NCI-H1105 treated with DMSO at 0.1 percent for 48 hours (cell line): ENCODE measurements at regions not wholly inside any gene's neighbourhood (a gene's known extent, or its start where the extent isn't known, plus 50 kb on each side); places are given as distances from the start of the nearest gene placed in this dataset.

Source experiments
- DNase-seq: peaks from one replicate; lab custom pipeline; 2025; lab: John Stamatoyannopoulos, UW

DNA sequence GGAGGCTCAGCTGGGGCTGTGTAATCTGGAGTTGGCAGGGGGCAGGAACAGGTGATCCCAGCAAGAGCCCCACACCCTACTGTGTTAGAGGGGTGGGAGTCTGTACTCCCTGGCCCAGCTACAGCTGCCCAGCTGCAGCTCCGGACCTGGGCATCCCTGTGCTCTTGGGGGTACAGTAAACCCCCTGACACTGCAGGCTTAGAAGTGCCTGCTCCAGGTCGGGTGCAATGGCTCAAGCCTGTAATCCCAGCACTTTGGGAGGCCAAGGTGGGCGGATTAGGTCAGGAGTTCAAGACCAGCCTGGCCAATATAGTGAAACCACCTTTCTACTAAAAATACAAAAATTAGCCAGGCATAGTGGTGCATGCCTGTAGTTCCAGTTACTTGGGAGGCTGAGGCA lies 1228.6 kb upstream of the EYS start:
- no peak for DNase-seq

- DNase-seq, result no peak
These were observed 1224.8 kb upstream of the EYS start for GRCh38 chr6:66931787-66932186.

DNA sequence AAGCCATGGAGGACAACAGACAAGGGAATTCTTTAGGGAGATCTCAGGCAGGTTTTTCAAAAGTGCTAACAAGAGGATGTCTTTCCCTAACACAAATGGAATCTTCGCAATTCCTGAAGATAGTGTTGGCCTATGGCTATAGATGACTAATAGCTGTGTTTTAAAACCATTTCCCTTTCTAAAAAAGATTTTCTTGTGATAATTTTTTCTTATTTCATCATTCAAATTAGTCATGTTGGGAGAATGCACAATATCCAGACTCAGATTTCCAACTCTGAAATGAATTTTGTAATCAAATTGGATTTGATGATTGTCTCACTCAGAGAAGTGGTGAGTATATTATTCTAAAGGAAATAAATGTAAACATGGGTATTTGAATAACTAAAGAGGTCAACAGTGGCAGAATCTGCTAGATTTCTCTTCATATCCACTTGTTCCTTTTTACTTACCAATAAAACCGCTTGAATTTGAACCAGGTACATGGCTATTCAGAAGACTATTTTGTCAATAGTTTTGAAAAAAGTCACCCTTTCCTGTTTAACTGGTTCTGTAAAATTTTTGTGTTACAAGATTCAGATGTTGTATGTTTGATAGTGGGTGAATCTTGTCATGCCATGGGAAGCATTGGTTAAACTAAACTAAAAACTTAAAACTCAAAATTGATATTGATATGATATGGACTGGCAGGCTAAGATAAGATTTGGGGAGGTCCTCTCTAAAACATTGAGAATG lies 1223.7 kb upstream of the EYS start:
- no peak for DNase-seq

- DNase-seq, result no peak
These were observed 1219.0 kb upstream of the EYS start for GRCh38 chr6:66926060-66926459.

GRCh38 chr6:66913657-66914056 lies 1206.6 kb upstream of the EYS start:
- DNase-seq, result no peak

DNA sequence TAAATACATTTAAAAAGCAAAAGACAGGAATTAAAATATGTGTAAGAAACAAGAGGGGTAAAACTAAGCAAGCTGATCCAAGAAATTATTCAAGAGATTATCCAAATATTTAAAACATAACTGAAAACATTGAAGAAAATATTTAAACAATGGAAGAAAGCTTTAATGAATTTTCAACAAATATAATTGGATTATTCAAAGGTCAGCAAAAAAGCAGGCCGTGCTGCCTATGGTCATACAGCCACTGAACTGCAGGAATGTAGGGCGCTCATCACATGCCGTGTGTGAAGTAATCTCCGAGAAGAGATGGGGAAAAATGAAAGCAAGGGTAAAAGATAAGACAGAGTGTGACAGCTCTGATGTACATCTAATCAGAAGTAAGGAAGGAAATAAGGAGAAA lies 1195.4 kb upstream of the EYS start:
- DNase-seq, result no peak

GRCh38 chr6:66900133-66901083 lies 1193.4 kb upstream of the EYS start:
- DNase-seq, result no peak

DNA sequence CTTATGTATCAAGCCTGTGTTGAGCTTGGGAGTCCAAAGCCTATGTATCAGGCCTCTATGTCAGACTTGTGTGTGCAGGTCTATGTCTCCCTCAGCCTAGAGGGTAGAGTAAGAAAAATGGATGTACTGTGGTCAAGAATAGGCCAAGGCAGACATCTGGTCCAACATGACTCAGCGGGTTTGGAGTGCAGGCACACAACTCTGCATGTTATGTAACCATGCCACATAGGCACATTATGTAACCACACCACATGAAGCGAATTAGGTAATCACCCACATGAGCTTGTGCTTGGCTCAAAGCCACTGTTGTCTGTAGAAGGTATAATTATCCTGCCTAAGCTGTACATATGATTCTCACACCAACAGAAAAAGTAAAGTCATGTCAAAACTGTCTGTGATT lies 1190.5 kb upstream of the EYS start:
- DNase-seq, result no peak

- DNase-seq, result no peak
These were observed 1189.4 kb upstream of the EYS start for GRCh38 chr6:66896415-66896814.

- DNase-seq, result no peak
These were observed 1176.4 kb upstream of the EYS start for GRCh38 chr6:66883453-66883852.

- no peak for DNase-seq
These were observed 1159.8 kb upstream of the EYS start for GRCh38 chr6:66866801-66867200.

DNA sequence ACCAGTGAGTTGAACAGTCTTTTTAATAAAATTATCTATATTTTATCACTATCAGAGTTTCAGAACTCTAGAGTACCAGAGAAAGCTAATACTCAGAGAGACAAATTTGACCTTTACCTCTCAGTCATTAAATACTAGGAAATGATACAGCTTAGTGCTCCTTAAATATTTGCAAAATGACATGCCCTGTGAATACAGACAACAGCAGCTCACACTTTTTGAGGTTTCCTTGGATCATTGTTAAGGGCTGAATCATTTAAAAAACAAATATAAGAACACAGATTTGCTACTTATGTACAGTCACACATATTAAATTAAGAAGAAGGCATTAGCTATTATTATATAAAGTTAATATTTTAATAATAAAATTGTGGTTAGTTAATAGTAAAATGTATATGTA lies 1158.7 kb upstream of the EYS start:
- DNase-seq, result no peak

GRCh38 chr6:66861007-66861541 lies 1154.0 kb upstream of the EYS start:
- no peak for DNase-seq

- no peak for DNase-seq
These were observed 1153.3 kb upstream of the EYS start for GRCh38 chr6:66860328-66860727.

- DNase-seq, result no peak
These were observed 1151.2 kb upstream of the EYS start for GRCh38 chr6:66858196-66858595.

DNA sequence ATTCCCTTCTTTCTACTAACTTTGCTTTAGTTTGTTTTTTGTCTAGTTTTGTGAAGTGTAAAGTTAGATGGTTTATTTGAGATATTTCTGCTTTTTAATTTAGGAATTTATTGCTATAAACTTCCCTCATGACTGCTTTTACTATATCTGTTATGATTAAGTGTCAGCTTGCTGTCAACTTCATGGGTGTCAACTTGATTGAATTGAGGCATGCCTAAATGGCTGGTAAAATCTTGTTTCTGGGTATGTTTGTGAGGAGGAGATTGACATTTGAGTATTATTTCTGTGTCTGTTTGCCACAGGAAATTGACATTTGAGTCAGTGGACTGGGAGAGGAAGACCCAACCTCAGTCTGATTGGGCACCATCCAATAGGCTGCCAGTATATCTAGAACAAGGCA lies 1147.0 kb upstream of the EYS start:
- no peak for DNase-seq

GRCh38 chr6:66851930-66852329 lies 1144.9 kb upstream of the EYS start:
- no peak for DNase-seq

GRCh38 chr6:66849843-66850242 lies 1142.8 kb upstream of the EYS start:
- no peak for DNase-seq

DNA sequence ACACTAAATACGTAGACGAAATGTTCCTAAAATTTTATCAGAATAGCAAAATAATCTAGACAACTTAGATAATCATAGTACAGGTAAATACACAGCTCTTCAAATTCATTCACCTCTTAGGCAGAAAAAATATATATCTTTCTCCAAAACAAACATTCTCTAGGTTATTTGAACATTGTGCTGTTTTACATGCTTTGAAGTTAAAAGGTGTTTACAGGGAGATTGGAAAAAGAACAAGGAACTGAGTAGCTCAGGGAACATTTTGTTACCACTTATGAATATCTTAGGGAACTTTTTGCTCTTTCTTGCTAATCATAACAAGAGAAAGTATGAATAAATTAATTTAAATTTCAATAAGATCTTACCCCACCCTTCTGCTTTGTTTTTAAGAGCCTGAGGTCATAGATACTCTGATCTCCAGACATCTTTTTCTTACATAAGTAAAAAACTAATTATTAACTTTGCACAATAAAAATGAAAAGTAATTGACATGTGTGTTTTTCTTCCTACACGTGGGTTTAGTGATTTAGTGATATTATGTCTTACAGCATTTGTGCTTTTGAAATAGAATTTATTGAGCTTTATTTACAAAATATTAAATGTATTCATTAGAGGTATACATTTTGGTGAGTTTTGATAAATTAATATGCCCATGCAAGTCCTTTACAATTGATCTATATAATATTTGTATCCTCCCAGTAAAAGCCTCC lies 1141.4 kb upstream of the EYS start:
- DNase-seq, result no peak

- DNase-seq, result no peak
These were observed 1131.7 kb upstream of the EYS start for GRCh38 chr6:66838764-66839163.

DNA sequence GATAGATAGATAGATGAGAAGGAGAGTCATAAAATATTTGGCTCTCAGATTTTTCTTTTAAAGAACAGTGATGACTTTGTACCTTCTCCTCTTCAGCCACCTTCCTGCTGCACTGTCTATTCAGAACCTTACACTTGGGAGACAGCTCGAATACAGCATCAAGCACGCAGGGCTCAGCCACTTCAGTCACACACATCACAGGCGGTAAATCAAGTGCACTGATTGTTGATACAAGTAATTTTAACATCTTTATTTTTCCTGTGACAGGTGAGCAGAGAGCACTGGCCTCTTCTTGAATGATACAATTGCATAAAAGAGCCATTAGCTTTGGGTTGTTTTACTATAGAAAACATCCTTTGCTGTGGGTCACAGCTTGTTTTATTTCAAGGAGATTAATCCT lies 1118.5 kb upstream of the EYS start:
- DNase-seq, result peak; percentile 32

DNA sequence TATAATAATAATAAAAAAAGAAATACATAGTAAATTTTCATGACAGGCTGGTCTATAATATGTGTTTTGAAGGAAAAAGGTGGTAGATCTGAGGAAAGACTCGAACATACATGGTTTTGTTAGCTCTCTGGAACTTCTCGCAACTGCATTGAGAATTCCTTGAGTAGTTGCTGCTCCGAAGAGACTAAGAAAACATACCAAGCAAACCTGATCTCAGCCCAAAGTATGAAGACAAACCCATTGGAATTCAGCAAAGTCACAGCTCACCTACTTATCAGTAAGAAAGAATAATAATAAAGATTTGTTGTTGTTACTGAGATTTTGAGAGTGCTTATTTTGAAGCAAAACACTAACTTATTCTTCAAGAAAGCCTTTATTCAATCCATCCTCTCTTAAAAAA lies 1107.1 kb upstream of the EYS start:
- no peak for DNase-seq
